IMR-90 (cell line): ENCODE measurements at regions not wholly inside any gene's neighbourhood (a gene's known extent, or its start where the extent isn't known, plus 50 kb on each side); places are given as distances from the start of the nearest gene placed in this dataset.

Source experiments
- ATAC-seq: fragments of 200-7000 bp; cut with Tn5 transposase; 2 replicates; pipeline ENCODE4 v1.9.1; 2020; ENCODE audit warnings: low read depth, mild to moderate bottlenecking, moderate library complexity
- BruUV-seq: library from RNA; stranded (reverse); fragments of 400-500 nt; replicated peaks from 2 replicates; lab custom pipeline; 2021; lab: Mats Ljungman, UMichigan
- CTCF ChIA-PET: fragments of 300-600 bp; formaldehyde crosslinking; extraction: SDS; loops from one replicate; lab custom pipeline; 2021; ENCODE audit warnings: antibody characterized with exemption; lab: Yijun Ruan, JAX
- POLR2A ChIA-PET: fragments of 300-600 bp; sonication (Branson Sonifier 250); formaldehyde crosslinking; loops from one replicate; lab custom pipeline; 2022; ENCODE audit warnings: antibody characterized with exemption; ENCODE audit not compliant: unreplicated experiment; lab: Charles Lee
- DNase-seq: peaks from one replicate; pipeline ENCODE4 v3.0.0; 2013
- H2AFZ ChIP-seq: replicated peaks from 2 replicates; pipeline ENCODE3; 2013; ENCODE audit warnings: low read length, mild to moderate bottlenecking; ENCODE audit not compliant: poor library complexity
- H2AK5ac ChIP-seq: 2 replicates; pipeline ENCODE4 v1.6.1; 2013; ENCODE audit warnings: low read depth, low read length, inconsistent platforms
- H2AK9ac ChIP-seq: replicated peaks from 2 replicates; pipeline ENCODE3; 2013; ENCODE audit warnings: mild to moderate bottlenecking, low read depth, low read length, moderate library complexity; ENCODE audit not compliant: poor library complexity
- H2BK120ac ChIP-seq: 2 replicates; pipeline ENCODE4 v1.6.1; 2013; ENCODE audit warnings: low read depth, low read length, inconsistent platforms
- H2BK15ac ChIP-seq: 3 replicates; pipeline ENCODE4 v1.6.1; 2013; ENCODE audit warnings: low read depth, low read length, inconsistent platforms
- H2BK20ac ChIP-seq: 2 replicates; pipeline ENCODE4 v1.6.1; 2013; ENCODE audit warnings: low read depth, mild to moderate bottlenecking, inconsistent platforms, low read length, moderate library complexity
- H2BK5ac ChIP-seq: 2 replicates; pipeline ENCODE4 v1.6.1; 2013; ENCODE audit warnings: mild to moderate bottlenecking, low read depth, low read length, inconsistent platforms; ENCODE audit not compliant: poor library complexity, severe bottlenecking
- H3K14ac ChIP-seq: replicated peaks from 2 replicates; pipeline ENCODE4 v1.6.1; 2013; ENCODE audit warnings: low read depth, low read length, inconsistent platforms
- H3K18ac ChIP-seq: 2 replicates; pipeline ENCODE4 v1.6.1; 2013; ENCODE audit warnings: low read depth, low read length, control low read depth
- H3K23ac ChIP-seq: 2 replicates; pipeline ENCODE4 v1.6.1; 2013; ENCODE audit warnings: low read depth, low read length, inconsistent platforms
- H3K27ac ChIP-seq: 2 replicates; pipeline ENCODE4 v1.5.1; 2013; ENCODE audit warnings: mild to moderate bottlenecking, control low read depth, low read length; ENCODE audit not compliant: insufficient read depth
- H3K27me3 ChIP-seq: 2 replicates; pipeline ENCODE4 v1.6.1; 2013; ENCODE audit warnings: low read length; ENCODE audit not compliant: control insufficient read depth, insufficient read depth
- H3K36me3 ChIP-seq: 2 replicates; pipeline ENCODE4 v1.6.1; 2013; ENCODE audit warnings: low read length, mixed read lengths; ENCODE audit not compliant: control insufficient read depth, insufficient read depth
- H3K4ac ChIP-seq: 2 replicates; pipeline ENCODE4 v1.6.1; 2013; ENCODE audit warnings: low read depth, low read length, inconsistent platforms
- H3K4me1 ChIP-seq: 2 replicates; pipeline ENCODE4 v1.6.1; 2013; ENCODE audit warnings: low read length, mixed read lengths; ENCODE audit not compliant: control insufficient read depth, insufficient read depth
- H3K4me2 ChIP-seq: 2 replicates; pipeline ENCODE4 v1.6.1; 2013; ENCODE audit warnings: low read depth, mild to moderate bottlenecking, control low read depth, low read length, moderate library complexity
- H3K4me3 ChIP-seq: 2 replicates; pipeline ENCODE4 v1.5.1; 2013; ENCODE audit warnings: low read depth, mild to moderate bottlenecking, control low read depth, low read length, moderate library complexity; ENCODE audit not compliant: insufficient read depth
- H3K56ac ChIP-seq: 2 replicates; pipeline ENCODE4 v1.6.1; 2013; ENCODE audit warnings: low read length, inconsistent platforms; ENCODE audit not compliant: insufficient read depth; ENCODE audit errors: extremely low read depth
- H3K79me1 ChIP-seq, 2 experiments: 2 replicates each; pipeline ENCODE4 v1.6.1; 2013; ENCODE audit warnings: low read length in 2 of 2, inconsistent platforms in 1 of 2, low read depth in 1 of 2
- H3K9ac ChIP-seq: 2 replicates; pipeline ENCODE4 v1.6.1; 2013; ENCODE audit warnings: low read depth, low read length, control low read depth
- H3K9me1 ChIP-seq: 2 replicates; pipeline ENCODE4 v1.6.1; 2013; ENCODE audit warnings: low read length, inconsistent platforms; ENCODE audit not compliant: insufficient read depth
- H3K9me3 ChIP-seq: 2 replicates; pipeline ENCODE4 v1.6.1; 2013; ENCODE audit warnings: low read length; ENCODE audit not compliant: control insufficient read depth, insufficient read depth
- H4K20me1 ChIP-seq: 2 replicates; pipeline ENCODE4 v1.6.1; 2013; ENCODE audit warnings: low read length, inconsistent platforms; ENCODE audit not compliant: insufficient read depth
- H4K5ac ChIP-seq: 2 replicates; pipeline ENCODE4 v1.6.1; 2013; ENCODE audit warnings: mild to moderate bottlenecking, low read depth, low read length, control low read depth
- H4K8ac ChIP-seq, 2 experiments: 2 replicates each; pipeline ENCODE4 v1.6.1; 2013; ENCODE audit warnings: low read depth in 2 of 2, low read length in 2 of 2, control low read depth in 1 of 2, inconsistent platforms in 1 of 2
- H4K91ac ChIP-seq: 2 replicates; pipeline ENCODE4 v1.6.1; 2013; ENCODE audit warnings: low read depth, low read length, inconsistent platforms; ENCODE audit not compliant: insufficient read depth
- BHLHE40 ChIP-seq: fragments of 150-350 bp; IDR thresholded peaks from 2 replicates; pipeline ENCODE4 v1.6.1; 2016; ENCODE audit warnings: mild to moderate bottlenecking, low read depth, low read length
- FOS ChIP-seq: fragments of 150-350 bp; IDR thresholded peaks from 2 replicates; pipeline ENCODE4 v1.6.1; 2016; ENCODE audit warnings: low read depth, low read length
- RCOR1 ChIP-seq: IDR thresholded peaks from 2 replicates; pipeline ENCODE4 v1.6.1; 2012; ENCODE audit warnings: mild to moderate bottlenecking, low read length, improper control_type of control experiment; ENCODE audit not compliant: insufficient replicate concordance
- RFX5 ChIP-seq: IDR thresholded peaks from 2 replicates; pipeline ENCODE4 v1.8.0; 2012; ENCODE audit warnings: low read depth, mild to moderate bottlenecking, low read length, moderate library complexity
- SMC3 ChIP-seq: fragments of 150-350 bp; IDR thresholded peaks from 2 replicates; pipeline ENCODE4 v1.6.1; 2016; ENCODE audit warnings: low read depth, mild to moderate bottlenecking, antibody characterized with exemption, low read length, moderate library complexity
- WGBS, 2 experiments: methylation state at CpG; one replicate each; pipeline versions ENCODE4 v1.1.5 to v1.1.7; 2013; ENCODE audit warnings: missing lambda C conversion rate in 2 of 2; ENCODE audit not compliant: insufficient read length in 1 of 2; ENCODE audit errors: extremely low coverage in 2 of 2; 5-methylcytosine and 5-hydroxymethylcytosine counted together
- dilution Hi-C: fragments of 300-500 bp; cut with HindIII; formaldehyde crosslinking; loops from one replicate; pipeline ENCODE4 v1.14.3; 2018; ENCODE audit warnings: low sequenced_read_pairs; ENCODE audit not compliant: unreplicated experiment
- in situ Hi-C: fragments of 300-500 bp; cut with MboI; formaldehyde crosslinking; loops from 3 replicates; pipeline ENCODE4 v1.14.3; 2019; ENCODE audit warnings: low sequenced_read_pairs, inconsistent platforms, mixed read lengths
- intact Hi-C: fragments of 100-400 bp; cut with micrococcal nuclease; formaldehyde crosslinking; loops from 2 replicates; pipeline ENCODE4 v1.10.0; 2022

GRCh38 chr10:44281089-44281613 lies 103.7 kb downstream of the CXCL12 start:
- no TSS peak for BruUV-seq
- H3K27ac ChIP-seq: no peak overlapping the region
- in situ Hi-C loops (no loop called here), intact Hi-C loops (no loop called here), dilution Hi-C loops (no loop called here)
- no peaks in the 10 kb centered on the region for H3K36me3 ChIP-seq
- H2BK20ac ChIP-seq: no peak overlapping the region
- CTCF ChIA-PET: no interaction called here
- H3K9me1 ChIP-seq: no peaks in the 10 kb centered on the region
- no peak overlapping the region for H4K8ac ChIP-seq
- H3K4me1 ChIP-seq: peaks cover 2% of the 10 kb centered on the region; the same call in 1 of the 2 replicates
- H2AK5ac ChIP-seq: no peak overlapping the region
- peaks cover 12% of the 10 kb centered on the region for H3K27me3 ChIP-seq
- no peak for DNase-seq
- H4K20me1 ChIP-seq: no peaks in the 10 kb centered on the region
- no peak for ATAC-seq
- no peak overlapping the region for H3K14ac ChIP-seq
- no peak overlapping the region for H2AK9ac ChIP-seq
- WGBS, 2 experiments: 87% methylated on average over 5 of the region's 12 CpGs; no CpG with 5 or more reads in 1 of the 2 experiments
- no peak overlapping the region for H3K18ac ChIP-seq
- H3K4me2 ChIP-seq: no peak overlapping the region
- no peaks in the 10 kb centered on the region for H3K79me1 ChIP-seq
- no peak overlapping the region for H2AFZ ChIP-seq
- H3K4ac ChIP-seq: no peak overlapping the region
- no peak overlapping the region for H2BK120ac ChIP-seq
- H3K23ac ChIP-seq: no peak overlapping the region
- H4K91ac ChIP-seq: no peak overlapping the region
- H3K9me3 ChIP-seq: no peaks in the 10 kb centered on the region
- no peak overlapping the region for H3K4me3 ChIP-seq
- no peak overlapping the region for H2BK15ac ChIP-seq
- H2BK5ac ChIP-seq: no peak overlapping the region
- H3K9ac ChIP-seq: no peak overlapping the region
- no peak overlapping the region for H4K5ac ChIP-seq
- no peak overlapping the region for H3K56ac ChIP-seq
- POLR2A ChIA-PET: no interaction called here
- TF ChIP-seq FOS (no peak), RCOR1 (no peak), SMC3 (no peak), BHLHE40 (no peak), RFX5 (no peak)
